ENCODE measurements at regions not wholly inside any gene's neighbourhood (a gene's known extent, or its start where the extent isn't known, plus 50 kb on each side); places are given as distances from the start of the nearest gene placed in this dataset.
"Not testable (repeated sequence)": the region's sequence is repeated elsewhere in the genome, so short reads cannot be mapped to it uniquely, and the experiment has no call there.

DNA sequence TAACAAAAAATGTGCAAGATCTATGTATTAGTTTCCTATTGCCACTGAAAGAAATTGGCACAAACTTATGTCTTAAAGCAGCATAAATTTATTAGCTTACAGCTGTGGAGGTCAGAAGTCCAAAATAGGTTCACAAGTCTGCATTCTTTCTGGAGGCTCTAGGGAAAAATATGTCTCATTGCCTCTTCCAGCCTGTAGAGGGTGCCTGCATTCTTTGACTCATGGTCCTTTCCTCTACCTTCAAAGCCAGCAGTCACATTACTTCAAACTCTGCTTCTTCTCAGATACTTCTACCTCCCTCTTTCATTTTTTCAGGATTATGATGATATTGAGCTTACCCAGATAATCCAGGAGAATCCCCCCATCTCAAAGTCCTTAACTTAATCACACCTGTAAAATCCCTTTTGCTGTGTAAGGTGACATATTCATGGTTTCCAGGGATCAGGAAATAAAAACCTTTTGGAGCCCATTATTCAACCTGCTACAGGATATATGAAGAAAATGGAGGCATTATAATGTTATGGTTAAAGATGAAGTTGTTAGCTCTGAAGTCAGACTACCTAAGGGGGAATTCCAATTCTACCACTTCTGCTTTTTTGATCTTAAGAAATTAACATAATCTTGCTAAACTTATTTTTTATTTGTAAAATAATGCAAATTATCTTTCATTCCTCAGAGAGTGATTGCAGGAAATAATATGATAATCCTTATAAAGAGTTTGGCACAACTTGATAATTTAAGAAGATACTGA, 686.2 kb downstream of the PRIM2 start:
- CTCF ChIA-PET; POLR2A ChIA-PET; H3K36me3 ChIP-seq (ENCODE audit: control insufficient read depth, insufficient read depth, low read length); H3K27me3 ChIP-seq (ENCODE audit: control insufficient read depth, insufficient read depth, low read length); H3K4me3 ChIP-seq (ENCODE audit: low read depth, low read length); DNase-seq (ENCODE audit: low read depth): not testable (repeated sequence)
- TF ChIP-seq, protein P1, sequence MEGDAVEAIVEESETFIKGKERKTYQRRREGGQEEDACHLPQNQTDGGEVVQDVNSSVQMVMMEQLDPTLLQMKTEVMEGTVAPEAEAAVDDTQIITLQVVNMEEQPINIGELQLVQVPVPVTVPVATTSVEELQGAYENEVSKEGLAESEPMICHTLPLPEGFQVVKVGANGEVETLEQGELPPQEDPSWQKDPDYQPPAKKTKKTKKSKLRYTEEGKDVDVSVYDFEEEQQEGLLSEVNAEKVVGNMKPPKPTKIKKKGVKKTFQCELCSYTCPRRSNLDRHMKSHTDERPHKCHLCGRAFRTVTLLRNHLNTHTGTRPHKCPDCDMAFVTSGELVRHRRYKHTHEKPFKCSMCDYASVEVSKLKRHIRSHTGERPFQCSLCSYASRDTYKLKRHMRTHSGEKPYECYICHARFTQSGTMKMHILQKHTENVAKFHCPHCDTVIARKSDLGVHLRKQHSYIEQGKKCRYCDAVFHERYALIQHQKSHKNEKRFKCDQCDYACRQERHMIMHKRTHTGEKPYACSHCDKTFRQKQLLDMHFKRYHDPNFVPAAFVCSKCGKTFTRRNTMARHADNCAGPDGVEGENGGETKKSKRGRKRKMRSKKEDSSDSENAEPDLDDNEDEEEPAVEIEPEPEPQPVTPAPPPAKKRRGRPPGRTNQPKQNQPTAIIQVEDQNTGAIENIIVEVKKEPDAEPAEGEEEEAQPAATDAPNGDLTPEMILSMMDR (IDR thresholded peaks at IDR 0.05; ENCODE audit: insufficient read depth, low read depth, low read length), result peak; percentile 42

DNA sequence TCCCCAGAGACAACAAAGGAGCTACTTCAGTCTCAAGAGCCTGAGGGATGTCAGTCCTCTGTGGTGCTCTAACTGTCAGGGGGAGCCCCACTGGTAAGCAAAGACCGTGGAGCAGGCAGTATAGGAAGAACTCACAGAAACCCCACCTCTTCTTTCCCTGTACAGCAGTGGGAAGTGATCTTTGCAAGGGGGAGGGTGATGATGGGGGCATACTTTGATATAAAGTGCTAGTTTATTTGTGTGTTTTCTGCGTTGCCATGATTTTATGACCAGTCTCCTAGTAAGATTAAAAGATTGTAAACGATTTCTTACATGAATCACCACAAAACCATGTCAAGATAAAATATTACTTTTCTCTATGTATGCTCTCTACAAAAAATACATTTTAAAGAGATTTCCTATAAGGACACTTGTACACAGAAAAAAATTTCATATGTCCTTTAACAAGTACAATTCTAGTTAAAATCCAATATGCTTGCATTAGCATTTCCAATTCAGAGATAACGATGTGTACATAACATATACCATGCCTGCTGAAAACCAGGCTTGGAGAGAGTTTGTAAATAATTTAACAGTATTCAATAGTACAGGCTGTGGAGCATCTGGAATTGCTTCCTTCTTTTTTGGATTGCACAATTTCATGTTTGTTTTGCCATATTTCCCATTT, 690.0 kb downstream of the PRIM2 start:
- H3K4me3 ChIP-seq (ENCODE audit: low read depth, low read length); POLR2A ChIA-PET; DNase-seq (ENCODE audit: low read depth); CTCF ChIA-PET; H3K36me3 ChIP-seq (ENCODE audit: control insufficient read depth, insufficient read depth, low read length); H3K27me3 ChIP-seq (ENCODE audit: control insufficient read depth, insufficient read depth, low read length): not testable (repeated sequence)

DNA sequence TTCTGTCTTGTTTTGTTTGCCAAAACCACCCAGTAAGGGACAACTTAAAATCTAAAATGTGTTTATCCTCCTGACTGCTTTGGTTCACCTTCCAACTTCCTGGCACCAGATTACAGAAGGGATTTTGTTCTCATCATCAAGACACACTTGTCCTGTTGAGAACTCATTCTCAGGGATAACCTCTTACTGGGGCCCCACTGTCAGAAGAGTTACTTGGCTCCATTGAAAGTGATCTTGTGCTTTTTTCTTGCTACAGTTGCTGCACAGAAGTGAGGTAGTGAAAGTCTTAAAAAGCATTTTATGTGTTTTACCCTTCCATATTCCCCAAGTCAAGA, 690.5 kb downstream of the PRIM2 start:
- CTCF ChIA-PET; POLR2A ChIA-PET; H3K27me3 ChIP-seq (ENCODE audit: control insufficient read depth, insufficient read depth, low read length); H3K4me3 ChIP-seq (ENCODE audit: low read depth, low read length); DNase-seq (ENCODE audit: low read depth); H3K36me3 ChIP-seq (ENCODE audit: control insufficient read depth, insufficient read depth, low read length): not testable (repeated sequence)

DNA sequence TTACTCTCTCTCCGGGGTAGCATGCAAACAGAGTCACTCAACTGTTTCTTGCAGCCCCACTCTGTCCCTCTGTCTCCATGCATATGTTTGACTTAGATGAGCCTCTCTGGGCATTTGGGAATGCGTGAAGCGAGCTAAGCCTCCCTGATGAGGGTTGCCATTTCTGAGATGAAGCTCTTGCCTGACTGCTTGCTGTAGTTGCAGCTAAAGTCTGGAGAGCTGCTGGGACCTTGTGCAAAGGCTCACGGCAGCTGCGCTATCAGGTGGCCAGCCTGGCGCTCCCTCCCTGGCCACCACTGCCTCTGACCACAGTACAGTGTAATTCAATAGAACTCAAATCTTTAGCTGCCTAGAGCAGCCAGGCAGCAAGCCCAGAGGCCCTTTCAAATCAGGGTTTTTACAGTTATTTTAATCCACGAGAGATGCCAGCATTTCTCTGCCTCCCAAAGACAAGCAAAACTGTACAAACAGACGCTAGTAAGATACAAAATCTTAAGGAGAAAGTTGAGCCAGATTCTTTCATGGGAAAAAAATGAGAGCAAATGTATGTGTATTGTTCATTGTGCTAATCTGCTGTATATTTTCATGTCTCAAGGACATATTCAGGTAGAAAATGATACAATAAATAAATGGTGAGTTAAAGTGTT, 694.6 kb downstream of the PRIM2 start:
- DNase-seq (ENCODE audit: low read depth); POLR2A ChIA-PET; CTCF ChIA-PET: not testable (repeated sequence)

GRCh38 chr6:58016614-58017013, 699.2 kb downstream of the PRIM2 start:
- H3K36me3 ChIP-seq (ENCODE audit: control insufficient read depth, insufficient read depth, low read length); H3K27me3 ChIP-seq (ENCODE audit: control insufficient read depth, insufficient read depth, low read length); DNase-seq (ENCODE audit: low read depth); CTCF ChIA-PET; H3K4me3 ChIP-seq (ENCODE audit: low read depth, low read length); POLR2A ChIA-PET: not testable (repeated sequence)

More for the DNA sequence above, 694.6 kb downstream of the PRIM2 start:
- not testable (repeated sequence) for H3K4me3 ChIP-seq (ENCODE audit: low read depth, low read length); H3K36me3 ChIP-seq (ENCODE audit: control insufficient read depth, insufficient read depth, low read length); H3K27me3 ChIP-seq (ENCODE audit: control insufficient read depth, insufficient read depth, low read length)

DNA sequence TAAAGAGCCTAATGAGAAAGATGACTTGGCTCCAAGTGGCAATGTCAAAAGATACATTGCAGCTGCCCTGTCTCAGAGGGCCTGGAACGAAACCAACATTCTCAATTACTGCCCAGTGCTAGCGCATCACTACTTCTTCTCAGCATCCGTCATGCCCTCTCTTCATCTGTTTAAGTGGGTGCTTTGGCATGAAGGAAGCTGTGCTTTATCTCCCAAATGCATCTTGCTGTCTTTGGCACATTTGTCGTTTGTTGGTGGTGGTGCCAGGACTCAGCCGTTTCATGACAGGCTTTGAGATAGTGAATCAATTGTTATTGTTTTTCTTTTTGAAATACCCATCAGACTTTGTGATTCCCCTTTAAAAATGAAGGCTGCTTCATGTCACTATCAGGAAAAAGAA, 710.8 kb downstream of the PRIM2 start:
- CTCF ChIA-PET; DNase-seq (ENCODE audit: low read depth); POLR2A ChIA-PET: not testable (repeated sequence)

GRCh38 chr6:58038213-58038612, 720.8 kb downstream of the PRIM2 start:
- POLR2A ChIA-PET; CTCF ChIA-PET; H3K27me3 ChIP-seq (ENCODE audit: control insufficient read depth, insufficient read depth, low read length); DNase-seq (ENCODE audit: low read depth); H3K36me3 ChIP-seq (ENCODE audit: control insufficient read depth, insufficient read depth, low read length); H3K4me3 ChIP-seq (ENCODE audit: low read depth, low read length): not testable (repeated sequence)

More for the DNA sequence above, 710.8 kb downstream of the PRIM2 start:
- H3K36me3 ChIP-seq (ENCODE audit: control insufficient read depth, insufficient read depth, low read length); H3K27me3 ChIP-seq (ENCODE audit: control insufficient read depth, insufficient read depth, low read length); H3K4me3 ChIP-seq (ENCODE audit: low read depth, low read length): not testable (repeated sequence)

GRCh38 chr6:58046584-58046983, 729.2 kb downstream of the PRIM2 start:
- POLR2A ChIA-PET; H3K27me3 ChIP-seq (ENCODE audit: control insufficient read depth, insufficient read depth, low read length); H3K4me3 ChIP-seq (ENCODE audit: low read depth, low read length); DNase-seq (ENCODE audit: low read depth); CTCF ChIA-PET; H3K36me3 ChIP-seq (ENCODE audit: control insufficient read depth, insufficient read depth, low read length): not testable (repeated sequence)

GRCh38 chr6:58047389-58047788, 730.0 kb downstream of the PRIM2 start:
- H3K27me3 ChIP-seq (ENCODE audit: control insufficient read depth, insufficient read depth, low read length); DNase-seq (ENCODE audit: low read depth); CTCF ChIA-PET; H3K36me3 ChIP-seq (ENCODE audit: control insufficient read depth, insufficient read depth, low read length); H3K4me3 ChIP-seq (ENCODE audit: low read depth, low read length): not testable (repeated sequence)
- POLR2A ChIA-PET, result interaction anchor here (0.6 kb wide), 1 partner anchor 394 kb away, joined by 5 read pairs; no protein-coding TSS in a partner anchor
